PC-9 (cell line): ENCODE measurements at regions not wholly inside any gene's neighbourhood (a gene's known extent, or its start where the extent isn't known, plus 50 kb on each side); places are given as distances from the start of the nearest gene placed in this dataset.

Source experiments
- BruUV-seq: library from RNA; stranded (reverse); fragments of 400-500 nt; replicated peaks from 2 replicates; lab custom pipeline; 2021; lab: Mats Ljungman, UMichigan
- CTCF ChIA-PET: fragments of 300-600 bp; sonication (Branson Sonifier 250); formaldehyde crosslinking; loops from one replicate; lab custom pipeline; 2022; ENCODE audit warnings: antibody characterized with exemption; lab: Charles Lee
- POLR2A ChIA-PET: fragments of 300-600 bp; sonication (Branson Sonifier 250); formaldehyde crosslinking; loops from one replicate; lab custom pipeline; 2022; ENCODE audit warnings: antibody characterized with exemption; ENCODE audit not compliant: unreplicated experiment; lab: Charles Lee
- DNase-seq, 2 experiments: peaks; one replicate each; pipeline versions ENCODE4 v3.0.0 to v3.0.0-alpha.2; 2015 to 2022; ENCODE audit warnings: mixed read lengths in 1 of 2
- H2AFZ ChIP-seq: fragments of 200-600 bp; sonication (generic); 2 replicates; pipeline ENCODE4 v1.8.1; 2017; ENCODE audit warnings: antibody characterized with exemption
- H3F3A ChIP-seq: fragments of 200-600 bp; sonication (generic); 2 replicates; pipeline ENCODE4 v1.8.1; 2017; ENCODE audit warnings: antibody characterized with exemption, mild to moderate bottlenecking, low read depth; ENCODE audit not compliant: insufficient read depth
- H3K27ac ChIP-seq: fragments of 200-600 bp; sonication (generic); 2 replicates; pipeline ENCODE4 v1.6.1; 2016; ENCODE audit warnings: mixed run types
- H3K27me3 ChIP-seq: fragments of 200-600 bp; sonication (generic); 2 replicates; pipeline ENCODE4 v1.6.1; 2016; ENCODE audit warnings: low read depth, mixed run types; ENCODE audit not compliant: insufficient read depth
- H3K36me3 ChIP-seq: fragments of 200-600 bp; sonication (generic); 2 replicates; pipeline ENCODE4 v1.6.1; 2016; ENCODE audit warnings: low read depth, mixed run types
- H3K4me1 ChIP-seq: fragments of 200-600 bp; sonication (generic); replicated peaks from 2 replicates; pipeline ENCODE4 v1.6.1; 2016; ENCODE audit warnings: mixed run types; ENCODE audit not compliant: insufficient read depth
- H3K4me2 ChIP-seq: fragments of 200-600 bp; sonication (generic); 2 replicates; pipeline ENCODE4 v1.6.1; 2017; ENCODE audit warnings: mixed run types
- H3K4me3 ChIP-seq: fragments of 200-600 bp; sonication (generic); 2 replicates; pipeline ENCODE4 v1.6.1; 2016; ENCODE audit warnings: mixed run types
- H3K79me2 ChIP-seq: fragments of 200-600 bp; sonication (generic); 2 replicates; pipeline ENCODE4 v1.6.1; 2017; ENCODE audit warnings: low read depth, mixed run types
- H3K9me2 ChIP-seq: fragments of 200-600 bp; sonication (generic); 2 replicates; pipeline ENCODE4 v1.8.1; 2017; ENCODE audit warnings: mild to moderate bottlenecking; ENCODE audit not compliant: insufficient read depth
- H3K9me3 ChIP-seq: fragments of 200-600 bp; sonication (generic); 2 replicates; pipeline ENCODE4 v1.8.1; 2016; ENCODE audit warnings: low read depth; ENCODE audit not compliant: insufficient read depth
- H4K20me1 ChIP-seq: fragments of 200-600 bp; sonication (generic); 2 replicates; pipeline ENCODE4 v1.8.1; 2017; ENCODE audit not compliant: insufficient read depth
- CTCF ChIP-seq: fragments of 200-600 bp; sonication (generic); conservative IDR thresholded peaks from 2 replicates; pipeline ENCODE4 v1.6.1; 2017; ENCODE audit warnings: mixed run types, antibody characterized with exemption, mild to moderate bottlenecking, moderate library complexity
- EZH2 ChIP-seq: fragments of 200-600 bp; sonication (generic); IDR thresholded peaks from 2 replicates; pipeline ENCODE4 v1.8.0; 2017; ENCODE audit warnings: antibody characterized with exemption, low read depth
- intact Hi-C: fragments of 100-400 bp; cut with micrococcal nuclease; formaldehyde crosslinking; loops from one replicate; pipeline ENCODE4 v1.10.0; 2022; ENCODE audit not compliant: unreplicated experiment

- no peak for TF ChIP-seq EZH2
- no peak for TF ChIP-seq CTCF
- no peaks in the 10 kb centered on the region for H3K4me1 ChIP-seq
- intact Hi-C loops: no loop called here
- no peaks in the 10 kb centered on the region for H3K9me2 ChIP-seq
- BruUV-seq: no TSS peak
- H3K4me2 ChIP-seq: no peak overlapping the region
- H3K9me3 ChIP-seq: peaks cover 4% of the 10 kb centered on the region; the same call in 1 of the 2 replicates
- no peak overlapping the region for H3K27ac ChIP-seq
- H3K27me3 ChIP-seq: no peaks in the 10 kb centered on the region
- H3K4me3 ChIP-seq: no peak overlapping the region
- ChIA-PET CTCF (no interaction called here), POLR2A (no interaction called here)
- H3K36me3 ChIP-seq: no peaks in the 10 kb centered on the region
- H3F3A ChIP-seq: no peaks in the 10 kb centered on the region
- H4K20me1 ChIP-seq: no peaks in the 10 kb centered on the region
- H2AFZ ChIP-seq: no peak overlapping the region
- no peaks in the 10 kb centered on the region for H3K79me2 ChIP-seq
- DNase-seq: no peak
These were observed 1676.9 kb downstream of the PCDH9 start for GRCh38 chr13:65553096-65553727.

- no peak overlapping the region for H3K27ac ChIP-seq
- no peaks in the 10 kb centered on the region for H3K36me3 ChIP-seq
- H3K4me3 ChIP-seq: no peak overlapping the region
- no peaks in the 10 kb centered on the region for H3K9me2 ChIP-seq
- TF ChIP-seq CTCF: no peak
- TF ChIP-seq EZH2: no peak
- no peaks in the 10 kb centered on the region for H3K4me1 ChIP-seq
- no TSS peak for BruUV-seq
- CTCF ChIA-PET: no interaction called here
- H3K4me2 ChIP-seq: no peak overlapping the region
- no peaks in the 10 kb centered on the region for H3K79me2 ChIP-seq
- H4K20me1 ChIP-seq: no peaks in the 10 kb centered on the region
- H2AFZ ChIP-seq: no peak overlapping the region
- intact Hi-C loops: no loop called here
- H3K9me3 ChIP-seq: no peaks in the 10 kb centered on the region
- no peaks in the 10 kb centered on the region for H3K27me3 ChIP-seq
- DNase-seq: no peak
- H3F3A ChIP-seq: no peaks in the 10 kb centered on the region
- POLR2A ChIA-PET: no interaction called here
These were observed 1678.9 kb downstream of the PCDH9 start for GRCh38 chr13:65551208-65551607.

- TF ChIP-seq EZH2 (no peak), CTCF (no peak)
- POLR2A ChIA-PET: no interaction called here
- Histone ChIP-seq H4K20me1 (no peaks in the 10 kb centered on the region), H3F3A (no peaks in the 10 kb centered on the region), H3K27me3 (no peaks in the 10 kb centered on the region), H3K9me3 (no peaks in the 10 kb centered on the region), H3K79me2 (no peaks in the 10 kb centered on the region), H3K9me2 (no peaks in the 10 kb centered on the region), H3K36me3 (no peaks in the 10 kb centered on the region), H3K4me2 (peak overlapping the region; percentile 13; the same call in 1 of the 2 replicates), H3K27ac (no peak overlapping the region), H3K4me1 (no peaks in the 10 kb centered on the region), H3K4me3 (no peak overlapping the region), H2AFZ (peak overlapping the region; percentile 32; the same call in 1 of the 2 replicates)
- no TSS peak for BruUV-seq
- no peak for DNase-seq
- CTCF ChIA-PET: no interaction called here
- intact Hi-C loops: no loop called here
These were observed 1690.0 kb downstream of the PCDH9 start for GRCh38 chr13:65540175-65540574.
